HEK293 (cell line): ENCODE measurements at regions not wholly inside any gene's neighbourhood (a gene's known extent, or its start where the extent isn't known, plus 50 kb on each side); places are given as distances from the start of the nearest gene placed in this dataset.

ENCODE experiments used
- CTCF ChIA-PET: fragments of 350-600 bp; formaldehyde crosslinking; extraction: SDS; loops from one replicate; lab custom pipeline; 2021; ENCODE audit warnings: antibody characterized with exemption; lab: Yijun Ruan, JAX
- POLR2A ChIA-PET: fragments of 300-600 bp; formaldehyde crosslinking; extraction: SDS; loops from one replicate; lab custom pipeline; 2020; ENCODE audit warnings: antibody characterized with exemption, inconsistent platforms; lab: Yijun Ruan, JAX
- H3K27ac ChIP-seq: fragments of 200-500 bp; sonication (Bioruptor generic); 2 replicates; pipeline ENCODE4 v1.5.1; 2014; ENCODE audit warnings: low read depth, low read length, control low read depth, inconsistent platforms; ENCODE audit errors: extremely low read depth
- H3K36me3 ChIP-seq, 2 experiments: fragments of 200-500 bp in 1 of 2; sonication (Bioruptor generic) in 1 of 2; 1 replicate in 1 of 2; 2 replicates in 1 of 2; pipeline ENCODE4 v1.5.1; 2014 to 2017; ENCODE audit warnings: inconsistent platforms in 2 of 2, low read length in 2 of 2; ENCODE audit not compliant: control insufficient read depth in 2 of 2, insufficient read depth in 1 of 2
- H3K4me1 ChIP-seq: fragments of 200-500 bp; sonication (Bioruptor generic); 2 replicates; pipeline ENCODE4 v1.5.1; 2014; ENCODE audit warnings: mild to moderate bottlenecking, low read length, inconsistent platforms; ENCODE audit not compliant: control insufficient read depth, insufficient read depth
- H3K4me3 ChIP-seq: 2 replicates; pipeline ENCODE4 v1.5.1; 2011; ENCODE audit warnings: low read depth, mild to moderate bottlenecking, control low read depth, low read length, moderate library complexity
- H3K9me3 ChIP-seq: fragments of 200-500 bp; sonication (Bioruptor generic); 2 replicates; pipeline ENCODE4 v1.5.1; 2014; ENCODE audit warnings: low read depth, low read length, inconsistent platforms; ENCODE audit not compliant: control insufficient read depth, insufficient read depth
- AEBP2 ChIP-seq: fragments of 450-650 bp; formaldehyde crosslinking; IDR thresholded peaks from 2 replicates; pipeline ENCODE4 v1.5.1; 2016; ENCODE audit warnings: missing biosample characterization, missing genetic modification characterization, borderline replicate concordance
- KLF17 ChIP-seq: fragments of 450-650 bp; formaldehyde crosslinking; IDR thresholded peaks from 2 replicates; pipeline ENCODE4 v1.5.1; 2016; ENCODE audit warnings: missing biosample characterization, missing genetic modification characterization
- MYNN ChIP-seq: fragments of 450-650 bp; formaldehyde crosslinking; IDR thresholded peaks from 2 replicates; pipeline ENCODE4 v1.5.1; 2016; ENCODE audit warnings: missing biosample characterization, missing genetic modification characterization, borderline replicate concordance
- MZF1 ChIP-seq: fragments of 450-650 bp; formaldehyde crosslinking; IDR thresholded peaks from 2 replicates; pipeline ENCODE4 v1.5.1; 2017; ENCODE audit warnings: missing biosample characterization, missing genetic modification characterization, borderline replicate concordance
- REST ChIP-seq: fragments of 450-650 bp; formaldehyde crosslinking; IDR thresholded peaks from 2 replicates; pipeline ENCODE4 v1.5.1; 2016; ENCODE audit warnings: missing biosample characterization, missing genetic modification characterization
- SP7 ChIP-seq: fragments of 450-650 bp; formaldehyde crosslinking; IDR thresholded peaks from 2 replicates; pipeline ENCODE4 v1.5.1; 2016; ENCODE audit warnings: missing biosample characterization, missing genetic modification characterization
- ZBTB21 ChIP-seq: fragments of 450-650 bp; formaldehyde crosslinking; IDR thresholded peaks from 2 replicates; pipeline ENCODE4 v1.5.1; 2017; ENCODE audit warnings: missing biosample characterization, missing genetic modification characterization
- ZBTB49 ChIP-seq: fragments of 450-650 bp; formaldehyde crosslinking; IDR thresholded peaks from 2 replicates; pipeline ENCODE4 v1.5.1; 2016; ENCODE audit warnings: missing biosample characterization, missing genetic modification characterization, low read depth
- ZNF112 ChIP-seq: fragments of 450-650 bp; formaldehyde crosslinking; IDR thresholded peaks from 2 replicates; pipeline ENCODE4 v1.5.0; 2017; ENCODE audit warnings: missing biosample characterization, missing genetic modification characterization
- ZNF114 ChIP-seq: fragments of 450-650 bp; formaldehyde crosslinking; IDR thresholded peaks from 2 replicates; pipeline ENCODE4 v1.5.0; 2017; ENCODE audit warnings: missing biosample characterization, missing genetic modification characterization
- ZNF132 ChIP-seq: fragments of 450-650 bp; formaldehyde crosslinking; IDR thresholded peaks from 2 replicates; pipeline ENCODE4 v1.5.1; 2017; ENCODE audit warnings: missing biosample characterization, missing genetic modification characterization, borderline replicate concordance
- ZNF214 ChIP-seq: fragments of 450-650 bp; formaldehyde crosslinking; IDR thresholded peaks from 2 replicates; pipeline ENCODE4 v1.5.1; 2017; ENCODE audit warnings: missing biosample characterization, mild to moderate bottlenecking, missing genetic modification characterization, borderline replicate concordance
- ZNF596 ChIP-seq: fragments of 450-650 bp; IDR thresholded peaks from 2 replicates; pipeline ENCODE4 v1.5.0; 2018; ENCODE audit warnings: missing biosample characterization, mild to moderate bottlenecking, missing genetic modification characterization, moderate library complexity
- ZNF624 ChIP-seq: fragments of 450-650 bp; formaldehyde crosslinking; IDR thresholded peaks from 2 replicates; pipeline ENCODE4 v1.5.1; 2017; ENCODE audit warnings: missing biosample characterization, missing genetic modification characterization
- ZNF792 ChIP-seq: fragments of 450-650 bp; formaldehyde crosslinking; IDR thresholded peaks from 2 replicates; pipeline ENCODE4 v1.5.1; 2016; ENCODE audit warnings: missing biosample characterization, missing genetic modification characterization
- ZNF830 ChIP-seq: fragments of 450-650 bp; IDR thresholded peaks from 2 replicates; pipeline ENCODE4 v1.5.0; 2018; ENCODE audit warnings: missing biosample characterization, missing genetic modification characterization, low read depth, mild to moderate bottlenecking, moderate library complexity
- ZNF837 ChIP-seq: fragments of 450-650 bp; formaldehyde crosslinking; IDR thresholded peaks from 2 replicates; pipeline ENCODE4 v1.5.1; 2016; ENCODE audit warnings: missing biosample characterization, missing genetic modification characterization

DNA sequence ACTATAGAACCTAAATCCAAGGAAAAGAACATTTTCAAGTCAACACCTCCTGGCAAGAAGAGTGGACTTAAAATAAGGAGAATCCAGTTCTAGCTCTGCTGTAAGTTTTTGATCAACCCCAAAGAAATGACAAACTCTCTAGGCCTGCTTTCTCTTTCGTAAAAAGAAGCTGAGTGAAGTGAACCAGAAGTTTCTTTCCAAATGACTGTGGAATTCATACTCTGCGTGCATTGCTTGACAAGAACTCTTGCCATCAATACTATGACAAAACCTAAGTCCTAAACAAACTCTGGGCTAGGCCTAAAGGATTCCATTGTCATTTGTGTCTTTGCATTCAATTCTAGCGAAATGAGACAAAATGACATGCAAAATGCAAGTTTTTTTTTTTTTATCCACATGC, 187.5 kb upstream of the SOX9 start:
- Histone ChIP-seq H3K27ac (no peak overlapping the region), H3K9me3 (no peaks in the 10 kb centered on the region), H3K4me1 (no peaks in the 10 kb centered on the region), H3K4me3 (no peak overlapping the region), H3K36me3 (no peaks in the 10 kb centered on the region)
- ChIA-PET CTCF (interaction anchor here (0.9 kb wide), 1 partner anchor 12 kb away, joined by 3 read pairs; no protein-coding TSS in a partner anchor), POLR2A (no interaction called here)
- TF ChIP-seq ZNF830 (no peak), ZNF596 (tag by site-specific recombination) (no peak), SP7 (tag by site-specific recombination) (no peak), KLF17 (no peak), ZNF112 (no peak), ZNF132 (tag by site-specific recombination) (no peak), ZNF114 (tag by site-specific recombination) (no peak), ZNF214 (tag by site-specific recombination) (no peak), AEBP2 (no peak), ZBTB21 (tag by site-specific recombination) (no peak), ZBTB49 (no peak), REST (tag by site-specific recombination) (no peak), MYNN (no peak)

GRCh38 chr17:71934520-71934919, 186.3 kb upstream of the SOX9 start:
- H3K4me3 ChIP-seq, result no peak overlapping the region
- H3K4me1 ChIP-seq, result no peaks in the 10 kb centered on the region
- no peaks in the 10 kb centered on the region for H3K36me3 ChIP-seq
- ChIA-PET CTCF (no interaction called here), POLR2A (no interaction called here)
- no peaks in the 10 kb centered on the region for H3K9me3 ChIP-seq
- no peak overlapping the region for H3K27ac ChIP-seq
- TF ChIP-seq ZNF837 (no peak), ZNF624 (tag by site-specific recombination) (no peak), ZNF792 (tag by site-specific recombination) (no peak), MZF1 (no peak)
